PC-3 (cell line): ENCODE measurements at regions not wholly inside any gene's neighbourhood (a gene's known extent, or its start where the extent isn't known, plus 50 kb on each side); places are given as distances from the start of the nearest gene placed in this dataset.

Source experiments
- ATAC-seq: fragments of 200-7000 bp; cut with Tn5 transposase; 2 replicates; pipeline ENCODE4 v1.9.1; 2020; ENCODE audit warnings: mild to moderate bottlenecking, moderate library complexity
- BruUV-seq: library from RNA; stranded (reverse); fragments of 400-500 nt; replicated peaks from 2 replicates; lab custom pipeline; 2021; lab: Mats Ljungman, UMichigan
- CTCF ChIA-PET: fragments of 300-600 bp; sonication (Branson Sonifier 250); formaldehyde crosslinking; loops from one replicate; lab custom pipeline; 2022; ENCODE audit warnings: antibody characterized with exemption; lab: Charles Lee
- POLR2A ChIA-PET: fragments of 300-600 bp; sonication (Branson Sonifier 250); formaldehyde crosslinking; loops from one replicate; lab custom pipeline; 2022; ENCODE audit warnings: antibody characterized with exemption; ENCODE audit not compliant: unreplicated experiment; lab: Charles Lee
- DNase-seq: peaks from one replicate; pipeline ENCODE4 v3.0.0-alpha.2; 2015
- H2AFZ ChIP-seq: fragments of 300-600 bp; sonication (generic); 2 replicates; pipeline ENCODE4 v1.6.0; 2016; ENCODE audit warnings: antibody characterized with exemption, low read length
- H3F3A ChIP-seq: fragments of 300-600 bp; sonication (generic); one replicate; pipeline ENCODE4 v1.6.0; 2017; ENCODE audit warnings: antibody characterized with exemption, low read length, control low read depth, mild to moderate bottlenecking; ENCODE audit not compliant: unreplicated experiment
- H3K27ac ChIP-seq: fragments of 300-600 bp; sonication (generic); 2 replicates; pipeline ENCODE4 v1.5.1; 2016; ENCODE audit warnings: mild to moderate bottlenecking, low read length
- H3K27me3 ChIP-seq: fragments of 300-600 bp; sonication (generic); 2 replicates; pipeline ENCODE4 v1.6.1; 2016; ENCODE audit warnings: low read length, mixed read lengths
- H3K36me3 ChIP-seq: fragments of 300-600 bp; sonication (generic); 2 replicates; pipeline ENCODE4 v1.6.1; 2016; ENCODE audit warnings: low read depth, mixed run types, low read length, mixed read lengths
- H3K4me1 ChIP-seq: fragments of 300-600 bp; sonication (generic); 2 replicates; pipeline ENCODE4 v1.5.1; 2016; ENCODE audit warnings: low read length; ENCODE audit not compliant: insufficient read depth
- H3K4me2 ChIP-seq: fragments of 300-600 bp; sonication (generic); 2 replicates; pipeline ENCODE4 v1.6.0; 2016; ENCODE audit warnings: low read length
- H3K4me3 ChIP-seq: fragments of 300-600 bp; sonication (generic); 2 replicates; pipeline ENCODE4 v1.5.1; 2016; ENCODE audit warnings: mild to moderate bottlenecking, low read length, mixed read lengths
- H3K79me2 ChIP-seq: fragments of 300-600 bp; sonication (generic); 2 replicates; pipeline ENCODE4 v1.6.1; 2017; ENCODE audit warnings: low read length, mixed read lengths
- H3K9ac ChIP-seq: fragments of 300-600 bp; sonication (generic); 2 replicates; pipeline ENCODE4 v1.6.0; 2016; ENCODE audit warnings: mild to moderate bottlenecking, low read length
- H3K9me2 ChIP-seq: fragments of 300-600 bp; sonication (generic); replicated peaks from 2 replicates; pipeline ENCODE4 v1.6.1; 2016; ENCODE audit warnings: mixed run types, low read length, mixed read lengths
- H3K9me3 ChIP-seq: fragments of 300-600 bp; sonication (generic); 2 replicates; pipeline ENCODE4 v1.6.1; 2016; ENCODE audit warnings: low read length, mixed read lengths
- H4K20me1 ChIP-seq: fragments of 300-600 bp; sonication (generic); 2 replicates; pipeline ENCODE4 v1.6.1; 2016; ENCODE audit warnings: low read length, mixed read lengths
- EZH2 ChIP-seq: fragments of 300-600 bp; sonication (generic); IDR thresholded peaks from one replicate; pipeline ENCODE4 v1.6.1; 2017; ENCODE audit warnings: antibody characterized with exemption, mild to moderate bottlenecking, low read length; ENCODE audit not compliant: unreplicated experiment
- EZH2phosphoT487 ChIP-seq: fragments of 300-600 bp; sonication (generic); IDR thresholded peaks from 2 replicates; pipeline ENCODE4 v1.6.1; 2018; ENCODE audit warnings: mild to moderate bottlenecking, antibody characterized with exemption, low read length, borderline replicate concordance
- intact Hi-C: fragments of 100-400 bp; cut with micrococcal nuclease; formaldehyde crosslinking; loops from 2 replicates; pipeline ENCODE4 v1.9.0; 2023
- TF ChIP-seq, protein P1 (sequence below): fragments of 300-600 bp; sonication (generic); conservative IDR thresholded peaks from 2 replicates; pipeline ENCODE4 v1.5.1; 2017; ENCODE audit warnings: antibody characterized with exemption, low read depth, mild to moderate bottlenecking, low read length

GRCh38 chr5:97580746-97581145, 397.7 kb upstream of the RIOK2 start:
- H3K9ac ChIP-seq: no peak overlapping the region
- H3K9me3 ChIP-seq: no peaks in the 10 kb centered on the region
- no peaks in the 10 kb centered on the region for H3K36me3 ChIP-seq
- H3K4me1 ChIP-seq: no peaks in the 10 kb centered on the region
- no peak overlapping the region for H3K4me2 ChIP-seq
- BruUV-seq: no TSS peak
- DNase-seq (no peak), ATAC-seq (no peak)
- H3K4me3 ChIP-seq: no peak overlapping the region
- no peak overlapping the region for H3K27ac ChIP-seq
- ChIA-PET POLR2A (interaction anchor here (0.7 kb wide), 1 partner anchor 8 kb away, joined by 3 read pairs; no protein-coding TSS in a partner anchor), CTCF (no interaction called here)
- intact Hi-C loops: no loop called here
- H3K27me3 ChIP-seq: no peaks in the 10 kb centered on the region
- TF ChIP-seq EZH2 (no peak), EZH2phosphoT487 (no peak)
- TF ChIP-seq, protein P1, sequence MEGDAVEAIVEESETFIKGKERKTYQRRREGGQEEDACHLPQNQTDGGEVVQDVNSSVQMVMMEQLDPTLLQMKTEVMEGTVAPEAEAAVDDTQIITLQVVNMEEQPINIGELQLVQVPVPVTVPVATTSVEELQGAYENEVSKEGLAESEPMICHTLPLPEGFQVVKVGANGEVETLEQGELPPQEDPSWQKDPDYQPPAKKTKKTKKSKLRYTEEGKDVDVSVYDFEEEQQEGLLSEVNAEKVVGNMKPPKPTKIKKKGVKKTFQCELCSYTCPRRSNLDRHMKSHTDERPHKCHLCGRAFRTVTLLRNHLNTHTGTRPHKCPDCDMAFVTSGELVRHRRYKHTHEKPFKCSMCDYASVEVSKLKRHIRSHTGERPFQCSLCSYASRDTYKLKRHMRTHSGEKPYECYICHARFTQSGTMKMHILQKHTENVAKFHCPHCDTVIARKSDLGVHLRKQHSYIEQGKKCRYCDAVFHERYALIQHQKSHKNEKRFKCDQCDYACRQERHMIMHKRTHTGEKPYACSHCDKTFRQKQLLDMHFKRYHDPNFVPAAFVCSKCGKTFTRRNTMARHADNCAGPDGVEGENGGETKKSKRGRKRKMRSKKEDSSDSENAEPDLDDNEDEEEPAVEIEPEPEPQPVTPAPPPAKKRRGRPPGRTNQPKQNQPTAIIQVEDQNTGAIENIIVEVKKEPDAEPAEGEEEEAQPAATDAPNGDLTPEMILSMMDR: no peak
- H3F3A ChIP-seq: no peaks in the 10 kb centered on the region
- no peaks in the 10 kb centered on the region for H3K79me2 ChIP-seq
- no peaks in the 10 kb centered on the region for H4K20me1 ChIP-seq
- no peak overlapping the region for H2AFZ ChIP-seq
- no peaks in the 10 kb centered on the region for H3K9me2 ChIP-seq

DNA sequence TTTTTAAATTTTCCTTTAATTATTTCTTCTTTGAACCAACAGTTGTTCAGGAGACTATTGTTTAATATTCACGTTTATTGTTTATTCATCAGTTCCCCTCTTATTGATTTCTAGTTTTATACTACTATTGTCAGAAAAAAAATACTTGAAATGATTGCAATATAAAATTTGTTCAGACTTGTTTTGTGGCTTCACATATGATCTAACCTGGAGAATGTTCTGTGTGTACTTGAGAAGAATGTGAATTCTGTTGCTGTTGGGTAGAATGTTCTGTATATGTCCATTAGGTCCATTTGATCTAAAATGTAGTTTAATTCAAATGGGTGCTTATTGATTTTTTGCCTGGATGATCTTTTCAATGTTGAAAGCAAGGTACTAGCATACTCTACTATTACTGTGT, 408.7 kb upstream of the RIOK2 start:
- H3K9me3 ChIP-seq: no peaks in the 10 kb centered on the region
- H3F3A ChIP-seq: no peaks in the 10 kb centered on the region
- no peaks in the 10 kb centered on the region for H3K79me2 ChIP-seq
- no TSS peak for BruUV-seq
- ChIA-PET CTCF (no interaction called here), POLR2A (no interaction called here)
- DNase-seq (no peak), ATAC-seq (no peak)
- no peak overlapping the region for H3K27ac ChIP-seq
- H4K20me1 ChIP-seq: no peaks in the 10 kb centered on the region
- intact Hi-C loops: no loop called here
- H3K4me1 ChIP-seq: no peaks in the 10 kb centered on the region
- H3K9ac ChIP-seq: no peak overlapping the region
- no peaks in the 10 kb centered on the region for H3K27me3 ChIP-seq
- TF ChIP-seq EZH2phosphoT487 (no peak), EZH2 (no peak)
- TF ChIP-seq, protein P1: no peak
- H3K36me3 ChIP-seq: no peaks in the 10 kb centered on the region
- no peak overlapping the region for H2AFZ ChIP-seq
- H3K4me3 ChIP-seq: no peak overlapping the region
- H3K4me2 ChIP-seq: no peak overlapping the region
- H3K9me2 ChIP-seq: no peaks in the 10 kb centered on the region

DNA sequence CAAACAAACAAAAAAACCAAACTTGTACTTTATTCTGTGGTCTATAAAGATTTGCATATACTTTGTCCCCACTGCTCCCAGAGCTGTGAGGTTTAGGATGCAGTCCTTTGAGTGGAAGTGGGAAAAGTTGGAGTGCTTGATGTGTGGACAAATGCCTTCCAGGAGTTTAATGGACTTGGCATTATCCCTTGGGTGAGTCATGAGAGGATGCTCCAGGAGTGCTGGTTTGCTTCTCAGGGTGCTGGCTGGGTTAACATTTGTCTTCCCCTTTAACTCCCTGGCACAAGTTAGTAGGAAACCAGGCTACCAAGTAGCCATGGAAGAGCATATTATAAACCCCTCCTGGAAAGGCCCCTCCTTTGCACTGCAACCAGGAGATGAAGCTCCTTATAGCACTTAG, 417.4 kb upstream of the RIOK2 start:
- CTCF ChIA-PET: no interaction called here

More for the DNA sequence above, 417.4 kb upstream of the RIOK2 start:
- intact Hi-C loops: no loop called here
- Histone ChIP-seq H3K4me2 (no peak overlapping the region), H3F3A (no peaks in the 10 kb centered on the region), H3K4me3 (no peak overlapping the region), H3K9ac (no peak overlapping the region), H3K27me3 (no peaks in the 10 kb centered on the region), H3K9me2 (no peaks in the 10 kb centered on the region), H2AFZ (no peak overlapping the region), H3K27ac (no peak overlapping the region), H3K9me3 (no peaks in the 10 kb centered on the region), H3K4me1 (no peaks in the 10 kb centered on the region), H4K20me1 (no peaks in the 10 kb centered on the region), H3K79me2 (no peaks in the 10 kb centered on the region), H3K36me3 (no peaks in the 10 kb centered on the region)
- ATAC-seq (peak; percentile 43), DNase-seq (peak; percentile 11)
- POLR2A ChIA-PET: no interaction called here
- no peak for TF ChIP-seq EZH2
- TF ChIP-seq, protein P1: no peak
- TF ChIP-seq EZH2phosphoT487: no peak
- BruUV-seq: no TSS peak
